ENCODE measurements at regions not wholly inside any gene's neighbourhood (a gene's known extent, or its start where the extent isn't known, plus 50 kb on each side); places are given as distances from the start of the nearest gene placed in this dataset.

- no peaks in the 10 kb centered on the region for H3K9me2 ChIP-seq (replicated peaks; ENCODE audit: insufficient read depth, low read length)
- peaks cover 8% of the 10 kb centered on the region; the same call in 1 of the 2 replicates for H3K9me3 ChIP-seq (ENCODE audit: low read length)
- no peak overlapping the region for H2AFZ ChIP-seq (ENCODE audit: low read length)
- H4K20me1 ChIP-seq (ENCODE audit: insufficient read depth, low read depth, low read length): no peaks in the 10 kb centered on the region
- H3K4me3 ChIP-seq (ENCODE audit: low read length): no peak overlapping the region
- H3K9ac ChIP-seq (ENCODE audit: low read length): no peak overlapping the region
- no peaks in the 10 kb centered on the region for H3K4me1 ChIP-seq (ENCODE audit: low read length)
- H3K4me2 ChIP-seq (ENCODE audit: low read depth, low read length, poor library complexity, severe bottlenecking): no peak overlapping the region
- no peak for DNase-seq
- no peaks in the 10 kb centered on the region for H3K79me2 ChIP-seq (ENCODE audit: low read length)
- H3K36me3 ChIP-seq (ENCODE audit: insufficient read depth, low read length): no peaks in the 10 kb centered on the region
- no peaks in the 10 kb centered on the region for H3K27me3 ChIP-seq (ENCODE audit: low read length)
- H3K27ac ChIP-seq (ENCODE audit: low read length): no peak overlapping the region
These were observed 489.3 kb upstream of the RUNX1 start for GRCh38 chr21:35538386-35538785.

DNA sequence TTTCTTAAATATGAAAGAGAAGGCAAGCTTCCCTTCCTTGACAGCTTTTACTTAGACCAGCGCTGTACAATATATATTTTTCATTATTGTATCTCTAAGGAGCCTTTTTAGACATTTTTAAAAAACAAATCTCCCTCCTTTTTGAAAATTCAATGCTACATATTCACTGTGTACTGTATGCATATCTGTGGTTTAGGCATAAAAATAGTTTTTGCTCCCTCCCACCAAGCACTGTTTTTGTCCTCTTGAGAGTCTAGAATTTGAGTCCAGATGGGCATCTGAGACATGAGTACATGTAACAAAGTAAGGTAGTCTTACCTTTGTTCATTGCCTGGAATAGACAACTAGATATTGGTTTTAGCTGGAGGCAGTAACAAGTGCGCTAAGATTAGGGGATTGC lies 488.5 kb upstream of the RUNX1 start:
- H3K79me2 ChIP-seq (ENCODE audit: low read length): no peaks in the 10 kb centered on the region
- no peak for DNase-seq

DNA sequence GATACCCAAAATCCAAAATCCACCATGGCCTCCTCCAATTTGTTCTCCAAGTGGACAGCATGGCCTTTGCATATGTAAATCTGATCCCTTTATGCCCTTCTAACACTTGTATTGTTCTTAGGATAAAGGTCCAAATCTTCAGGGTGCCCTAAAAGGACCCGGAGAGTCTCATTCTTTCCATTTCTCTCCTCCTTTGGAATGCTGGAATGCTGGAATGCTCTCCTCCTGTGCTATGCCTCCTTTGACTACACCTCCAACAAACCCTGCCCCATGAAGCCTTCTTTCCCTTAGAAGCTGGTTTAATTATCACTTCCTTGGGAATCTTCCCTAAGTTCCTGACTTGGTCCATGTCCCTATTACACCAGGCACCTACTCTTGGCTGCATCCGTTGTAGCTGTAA lies 484.8 kb upstream of the RUNX1 start:
- no peak overlapping the region for H3K27ac ChIP-seq (ENCODE audit: low read length)
- H3K4me2 ChIP-seq (ENCODE audit: low read depth, low read length, poor library complexity, severe bottlenecking): no peak overlapping the region
- no peaks in the 10 kb centered on the region for H4K20me1 ChIP-seq (ENCODE audit: insufficient read depth, low read depth, low read length)
- H3K79me2 ChIP-seq (ENCODE audit: low read length): no peaks in the 10 kb centered on the region
- H3K9me2 ChIP-seq (replicated peaks; ENCODE audit: insufficient read depth, low read length): no peaks in the 10 kb centered on the region
- H3K27me3 ChIP-seq (ENCODE audit: low read length): no peaks in the 10 kb centered on the region
- no peak for DNase-seq
- no peak overlapping the region for H2AFZ ChIP-seq (ENCODE audit: low read length)
- H3K4me3 ChIP-seq (ENCODE audit: low read length): no peak overlapping the region
- peaks cover 5% of the 10 kb centered on the region for H3K4me1 ChIP-seq (ENCODE audit: low read length)
- H3K9ac ChIP-seq (ENCODE audit: low read length): no peak overlapping the region
- no peaks in the 10 kb centered on the region for H3K36me3 ChIP-seq (ENCODE audit: insufficient read depth, low read length)
- peaks cover 8% of the 10 kb centered on the region; the same call in 1 of the 2 replicates for H3K9me3 ChIP-seq (ENCODE audit: low read length)

More for the DNA sequence above, 488.5 kb upstream of the RUNX1 start:
- no peak overlapping the region for H3K9ac ChIP-seq (ENCODE audit: low read length)
- H2AFZ ChIP-seq (ENCODE audit: low read length): no peak overlapping the region
- H3K4me1 ChIP-seq (ENCODE audit: low read length): no peaks in the 10 kb centered on the region
- no peaks in the 10 kb centered on the region for H3K9me2 ChIP-seq (replicated peaks; ENCODE audit: insufficient read depth, low read length)
- H3K4me3 ChIP-seq (ENCODE audit: low read length): no peak overlapping the region
- H3K27ac ChIP-seq (ENCODE audit: low read length): no peak overlapping the region
- no peak overlapping the region for H3K4me2 ChIP-seq (ENCODE audit: low read depth, low read length, poor library complexity, severe bottlenecking)
- peaks cover 8% of the 10 kb centered on the region; the same call in 1 of the 2 replicates for H3K9me3 ChIP-seq (ENCODE audit: low read length)
- no peaks in the 10 kb centered on the region for H3K27me3 ChIP-seq (ENCODE audit: low read length)
- no peaks in the 10 kb centered on the region for H3K36me3 ChIP-seq (ENCODE audit: insufficient read depth, low read length)
- H4K20me1 ChIP-seq (ENCODE audit: insufficient read depth, low read depth, low read length): no peaks in the 10 kb centered on the region

GRCh38 chr21:35530766-35531165 lies 481.7 kb upstream of the RUNX1 start:
- Histone ChIP-seq H3K9ac (ENCODE audit: low read length) (no peak overlapping the region), H3K27me3 (ENCODE audit: low read length) (no peaks in the 10 kb centered on the region), H3K4me2 (ENCODE audit: low read depth, low read length, poor library complexity, severe bottlenecking) (no peak overlapping the region), H3K27ac (ENCODE audit: low read length) (no peak overlapping the region), H3K36me3 (ENCODE audit: insufficient read depth, low read length) (no peaks in the 10 kb centered on the region), H3K79me2 (ENCODE audit: low read length) (no peaks in the 10 kb centered on the region), H3K4me1 (ENCODE audit: low read length) (peaks cover 10% of the 10 kb centered on the region), H3K9me3 (ENCODE audit: low read length) (peaks cover 4% of the 10 kb centered on the region; the same call in 1 of the 2 replicates), H3K9me2 (replicated peaks; ENCODE audit: insufficient read depth, low read length) (no peaks in the 10 kb centered on the region), H3K4me3 (ENCODE audit: low read length) (no peak overlapping the region), H4K20me1 (ENCODE audit: insufficient read depth, low read depth, low read length) (no peaks in the 10 kb centered on the region), H2AFZ (ENCODE audit: low read length) (no peak overlapping the region)
- DNase-seq: no peak

- Histone ChIP-seq H3K4me3 (ENCODE audit: low read length) (peak overlapping the region; percentile 46; the same call in 1 of the 2 replicates), H3K36me3 (ENCODE audit: insufficient read depth, low read length) (no peaks in the 10 kb centered on the region), H2AFZ (ENCODE audit: low read length) (peak overlapping the region; percentile 41; the same call in 1 of the 2 replicates), H4K20me1 (ENCODE audit: insufficient read depth, low read depth, low read length) (no peaks in the 10 kb centered on the region), H3K27me3 (ENCODE audit: low read length) (no peaks in the 10 kb centered on the region), H3K79me2 (ENCODE audit: low read length) (no peaks in the 10 kb centered on the region), H3K4me1 (ENCODE audit: low read length) (peaks cover 10% of the 10 kb centered on the region), H3K9ac (ENCODE audit: low read length) (peak overlapping the region; percentile 37; the same call in 1 of the 2 replicates), H3K27ac (ENCODE audit: low read length) (no peak overlapping the region), H3K9me2 (replicated peaks; ENCODE audit: insufficient read depth, low read length) (no peaks in the 10 kb centered on the region), H3K4me2 (ENCODE audit: low read depth, low read length, poor library complexity, severe bottlenecking) (peak overlapping the region; percentile 48), H3K9me3 (ENCODE audit: low read length) (no peaks in the 10 kb centered on the region)
- DNase-seq: peak; percentile 44
These were observed 480.2 kb upstream of the RUNX1 start for GRCh38 chr21:35529171-35529863.

- H3K4me1 ChIP-seq (ENCODE audit: low read length): peaks cover 10% of the 10 kb centered on the region
- peak overlapping the region; percentile 48 for H3K4me2 ChIP-seq (ENCODE audit: low read depth, low read length, poor library complexity, severe bottlenecking)
- peak overlapping the region; percentile 41; the same call in 1 of the 2 replicates for H2AFZ ChIP-seq (ENCODE audit: low read length)
- peak overlapping the region; percentile 46; the same call in 1 of the 2 replicates for H3K4me3 ChIP-seq (ENCODE audit: low read length)
- H3K9me3 ChIP-seq (ENCODE audit: low read length): no peaks in the 10 kb centered on the region
- DNase-seq: no peak
- peak overlapping the region; percentile 37 for H3K9ac ChIP-seq (ENCODE audit: low read length)
- H3K9me2 ChIP-seq (replicated peaks; ENCODE audit: insufficient read depth, low read length): no peaks in the 10 kb centered on the region
- H3K79me2 ChIP-seq (ENCODE audit: low read length): no peaks in the 10 kb centered on the region
- H3K27me3 ChIP-seq (ENCODE audit: low read length): no peaks in the 10 kb centered on the region
- no peaks in the 10 kb centered on the region for H4K20me1 ChIP-seq (ENCODE audit: insufficient read depth, low read depth, low read length)
- H3K36me3 ChIP-seq (ENCODE audit: insufficient read depth, low read length): no peaks in the 10 kb centered on the region
- H3K27ac ChIP-seq (ENCODE audit: low read length): no peak overlapping the region
These were observed 479.3 kb upstream of the RUNX1 start for GRCh38 chr21:35528116-35529042.

DNA sequence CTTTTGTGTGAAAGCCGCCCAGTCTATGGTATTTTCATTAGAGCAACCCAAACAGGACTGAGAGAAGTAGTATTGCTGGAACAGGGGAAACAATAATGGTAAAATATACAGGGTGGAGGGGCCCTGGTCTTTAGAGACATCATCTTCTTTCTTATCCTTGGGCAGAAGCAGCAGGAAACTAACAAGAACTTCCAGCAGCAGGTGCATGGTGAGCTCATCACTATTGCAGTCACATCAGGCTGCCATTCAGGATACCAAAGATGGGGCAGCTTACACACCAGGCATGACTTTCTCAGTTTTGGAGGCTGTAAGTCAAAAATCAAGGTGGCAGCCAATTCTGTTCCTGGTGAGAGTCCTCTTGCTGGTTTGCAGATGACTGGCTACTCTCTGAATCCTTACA lies 478.3 kb upstream of the RUNX1 start:
- Histone ChIP-seq H3K36me3 (ENCODE audit: insufficient read depth, low read length) (no peaks in the 10 kb centered on the region), H3K79me2 (ENCODE audit: low read length) (no peaks in the 10 kb centered on the region), H2AFZ (ENCODE audit: low read length) (no peak overlapping the region), H3K4me3 (ENCODE audit: low read length) (no peak overlapping the region), H3K9me2 (replicated peaks; ENCODE audit: insufficient read depth, low read length) (no peaks in the 10 kb centered on the region), H3K4me2 (ENCODE audit: low read depth, low read length, poor library complexity, severe bottlenecking) (no peak overlapping the region), H3K27me3 (ENCODE audit: low read length) (no peaks in the 10 kb centered on the region), H4K20me1 (ENCODE audit: insufficient read depth, low read depth, low read length) (no peaks in the 10 kb centered on the region), H3K9ac (ENCODE audit: low read length) (no peak overlapping the region), H3K9me3 (ENCODE audit: low read length) (no peaks in the 10 kb centered on the region), H3K4me1 (ENCODE audit: low read length) (peaks cover 10% of the 10 kb centered on the region), H3K27ac (ENCODE audit: low read length) (no peak overlapping the region)
- no peak for DNase-seq

DNA sequence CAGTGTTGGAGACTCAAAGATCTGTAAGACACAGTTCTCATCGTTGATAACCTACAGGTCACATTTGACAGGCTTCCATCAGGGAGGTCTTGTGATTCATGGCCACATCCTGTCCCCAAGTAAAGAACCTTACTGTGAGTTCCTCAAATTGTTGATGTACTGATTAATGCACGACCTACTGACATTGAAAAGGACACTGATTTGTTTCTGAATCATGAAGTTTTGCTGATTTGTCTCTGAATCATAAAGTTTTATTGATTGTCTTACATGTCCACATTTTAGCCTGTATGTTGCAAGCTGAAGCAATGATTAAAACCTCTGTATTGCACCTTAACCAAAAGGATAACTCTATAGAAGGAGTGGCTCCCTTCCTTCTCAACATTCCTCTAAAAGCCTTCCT lies 476.3 kb upstream of the RUNX1 start:
- Histone ChIP-seq H3K27ac (ENCODE audit: low read length) (no peak overlapping the region), H3K4me3 (ENCODE audit: low read length) (no peak overlapping the region), H3K27me3 (ENCODE audit: low read length) (no peaks in the 10 kb centered on the region), H3K4me2 (ENCODE audit: low read depth, low read length, poor library complexity, severe bottlenecking) (no peak overlapping the region), H3K4me1 (ENCODE audit: low read length) (peaks cover 10% of the 10 kb centered on the region), H3K79me2 (ENCODE audit: low read length) (no peaks in the 10 kb centered on the region), H3K9me2 (replicated peaks; ENCODE audit: insufficient read depth, low read length) (no peaks in the 10 kb centered on the region), H3K9me3 (ENCODE audit: low read length) (no peaks in the 10 kb centered on the region), H3K9ac (ENCODE audit: low read length) (no peak overlapping the region), H2AFZ (ENCODE audit: low read length) (no peak overlapping the region), H3K36me3 (ENCODE audit: insufficient read depth, low read length) (no peaks in the 10 kb centered on the region), H4K20me1 (ENCODE audit: insufficient read depth, low read depth, low read length) (no peaks in the 10 kb centered on the region)
- DNase-seq: no peak
